ENCODE measurements at regions not wholly inside any gene's neighbourhood (a gene's known extent, or its start where the extent isn't known, plus 50 kb on each side); places are given as distances from the start of the nearest gene placed in this dataset.

DNA sequence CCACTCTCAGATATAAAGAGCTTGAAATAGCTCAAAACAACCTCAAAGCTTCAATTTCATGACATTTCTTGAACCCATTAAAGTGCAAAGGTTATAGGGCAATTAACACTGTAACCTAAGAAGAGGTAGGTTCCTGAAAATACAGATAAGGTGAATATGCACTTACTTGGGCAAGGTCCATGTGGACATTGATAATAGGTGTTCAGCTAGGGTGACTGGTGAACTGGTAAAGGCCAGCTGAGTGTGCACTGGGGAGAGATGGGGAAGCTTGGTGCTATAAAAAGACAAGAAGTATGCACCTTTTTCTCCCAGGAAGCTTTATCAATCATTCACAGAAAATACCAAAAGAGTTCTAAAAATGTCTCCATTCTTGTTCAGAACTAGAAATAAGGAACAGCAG lies 418.6 kb downstream of the SLC16A7 start:
- DNase-seq: no peak
- Histone ChIP-seq H3K4me3 (ENCODE audit: low read depth, low read length) (no peak overlapping the region), H3K36me3 (replicated peaks) (no peaks in the 10 kb centered on the region), H3K27ac (no peak overlapping the region), H3K27me3 (replicated peaks) (no peaks in the 10 kb centered on the region)
- in situ Hi-C loops (cut with HindIII; ENCODE audit: low pct_ligation_motif_present, low sequenced_read_pairs): no loop called here
- TF ChIP-seq, protein P1, sequence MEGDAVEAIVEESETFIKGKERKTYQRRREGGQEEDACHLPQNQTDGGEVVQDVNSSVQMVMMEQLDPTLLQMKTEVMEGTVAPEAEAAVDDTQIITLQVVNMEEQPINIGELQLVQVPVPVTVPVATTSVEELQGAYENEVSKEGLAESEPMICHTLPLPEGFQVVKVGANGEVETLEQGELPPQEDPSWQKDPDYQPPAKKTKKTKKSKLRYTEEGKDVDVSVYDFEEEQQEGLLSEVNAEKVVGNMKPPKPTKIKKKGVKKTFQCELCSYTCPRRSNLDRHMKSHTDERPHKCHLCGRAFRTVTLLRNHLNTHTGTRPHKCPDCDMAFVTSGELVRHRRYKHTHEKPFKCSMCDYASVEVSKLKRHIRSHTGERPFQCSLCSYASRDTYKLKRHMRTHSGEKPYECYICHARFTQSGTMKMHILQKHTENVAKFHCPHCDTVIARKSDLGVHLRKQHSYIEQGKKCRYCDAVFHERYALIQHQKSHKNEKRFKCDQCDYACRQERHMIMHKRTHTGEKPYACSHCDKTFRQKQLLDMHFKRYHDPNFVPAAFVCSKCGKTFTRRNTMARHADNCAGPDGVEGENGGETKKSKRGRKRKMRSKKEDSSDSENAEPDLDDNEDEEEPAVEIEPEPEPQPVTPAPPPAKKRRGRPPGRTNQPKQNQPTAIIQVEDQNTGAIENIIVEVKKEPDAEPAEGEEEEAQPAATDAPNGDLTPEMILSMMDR (IDR thresholded peaks at IDR 0.05; ENCODE audit: low read depth, low read length, missing control alignments): no peak

- no peak overlapping the region for H3K4me3 ChIP-seq (ENCODE audit: low read depth, low read length)
- no peak for DNase-seq
- no peaks in the 10 kb centered on the region for H3K36me3 ChIP-seq (replicated peaks)
- in situ Hi-C loops (cut with HindIII; ENCODE audit: low pct_ligation_motif_present, low sequenced_read_pairs): no loop called here
- H3K27me3 ChIP-seq (replicated peaks): no peaks in the 10 kb centered on the region
- TF ChIP-seq, protein P1 (IDR thresholded peaks at IDR 0.05; ENCODE audit: low read depth, low read length, missing control alignments): no peak
- no peak overlapping the region for H3K27ac ChIP-seq
Measured at GRCh38 chr12:60020068-60020467, 424.2 kb downstream of the SLC16A7 start.

- Histone ChIP-seq H3K27me3 (replicated peaks) (no peaks in the 10 kb centered on the region), H3K4me3 (ENCODE audit: low read depth, low read length) (no peak overlapping the region), H3K27ac (no peak overlapping the region), H3K36me3 (replicated peaks) (no peaks in the 10 kb centered on the region)
- no peak for DNase-seq
- TF ChIP-seq, protein P1 (IDR thresholded peaks at IDR 0.05; ENCODE audit: low read depth, low read length, missing control alignments): no peak
- in situ Hi-C loops (cut with HindIII; ENCODE audit: low pct_ligation_motif_present, low sequenced_read_pairs): no loop called here
Measured at GRCh38 chr12:60021235-60021634, 425.4 kb downstream of the SLC16A7 start.

- no peaks in the 10 kb centered on the region for H3K27me3 ChIP-seq (replicated peaks)
- in situ Hi-C loops (cut with HindIII; ENCODE audit: low pct_ligation_motif_present, low sequenced_read_pairs): no loop called here
- H3K4me3 ChIP-seq (ENCODE audit: low read depth, low read length): no peak overlapping the region
- TF ChIP-seq, protein P1 (IDR thresholded peaks at IDR 0.05; ENCODE audit: low read depth, low read length, missing control alignments): no peak
- DNase-seq: no peak
- H3K36me3 ChIP-seq (replicated peaks): no peaks in the 10 kb centered on the region
- H3K27ac ChIP-seq: no peak overlapping the region
Measured at GRCh38 chr12:60027266-60027665, 431.4 kb downstream of the SLC16A7 start.

DNA sequence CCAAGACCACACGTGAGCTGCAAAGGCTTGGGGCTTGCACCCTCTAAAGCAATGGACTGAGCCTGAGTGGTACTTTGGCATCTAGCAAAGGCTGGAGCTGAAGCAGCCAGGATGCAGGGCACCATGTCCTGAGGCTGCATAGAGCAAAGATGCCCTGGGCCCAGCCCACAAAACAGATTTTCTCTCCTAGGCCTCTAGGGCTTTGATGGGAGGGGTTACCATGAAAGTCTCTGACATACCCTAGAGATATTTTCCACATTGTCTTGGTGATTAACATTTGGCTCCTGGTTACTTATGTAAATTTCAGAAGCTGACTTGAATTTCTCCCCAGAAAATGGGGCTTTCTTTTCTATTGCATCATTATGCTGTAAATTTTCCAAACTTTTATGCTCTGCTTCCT lies 438.3 kb downstream of the SLC16A7 start:
- in situ Hi-C loops (cut with HindIII; ENCODE audit: low pct_ligation_motif_present, low sequenced_read_pairs): no loop called here

GRCh38 chr12:60035835-60036234 lies 440.0 kb downstream of the SLC16A7 start:
- Histone ChIP-seq H3K4me3 (ENCODE audit: low read depth, low read length) (no peak overlapping the region), H3K36me3 (replicated peaks) (no peaks in the 10 kb centered on the region), H3K27ac (no peak overlapping the region), H3K27me3 (replicated peaks) (no peaks in the 10 kb centered on the region)
- peak; percentile 3 for DNase-seq
- TF ChIP-seq, protein P1 (IDR thresholded peaks at IDR 0.05; ENCODE audit: low read depth, low read length, missing control alignments): no peak
- in situ Hi-C loops (cut with HindIII; ENCODE audit: low pct_ligation_motif_present, low sequenced_read_pairs): no loop called here

More for the DNA sequence above, 438.3 kb downstream of the SLC16A7 start:
- Histone ChIP-seq H3K27ac (no peak overlapping the region), H3K36me3 (replicated peaks) (no peaks in the 10 kb centered on the region), H3K27me3 (replicated peaks) (no peaks in the 10 kb centered on the region), H3K4me3 (ENCODE audit: low read depth, low read length) (no peak overlapping the region)
- DNase-seq: no peak
- TF ChIP-seq, protein P1 (IDR thresholded peaks at IDR 0.05; ENCODE audit: low read depth, low read length, missing control alignments): no peak

All from brain microvascular endothelial cell (primary cell).